WTC11 (cell line): ENCODE measurements at regions not wholly inside any gene's neighbourhood (a gene's known extent, or its start where the extent isn't known, plus 50 kb on each side); places are given as distances from the start of the nearest gene placed in this dataset.

Source experiments
- ATAC-seq: fragments of 200-7000 bp; cut with Tn5 transposase; 2 replicates; pipeline ENCODE4 v1.10.0; 2021; ENCODE audit warnings: mild to moderate bottlenecking, moderate library complexity
- CTCF ChIA-PET: fragments of 300-600 bp; sonication (Branson Sonifier 250); formaldehyde crosslinking; loops from one replicate; lab custom pipeline; 2021; ENCODE audit warnings: antibody characterized with exemption; lab: Charles Lee
- POLR2A ChIA-PET: fragments of 350-600 bp; sonication (Branson Sonifier 250); formaldehyde crosslinking; loops from one replicate; lab custom pipeline; 2021; ENCODE audit warnings: antibody characterized with exemption; lab: Charles Lee
- DNase-seq: peaks from one replicate; pipeline ENCODE4 v3.0.0; 2021; ENCODE audit warnings: low spot score
- H3K27ac Mint-ChIP-seq: 2 replicates; pipeline ENCODE4 v1.8.0; 2021; ENCODE audit warnings: mixed read lengths
- H3K27me3 Mint-ChIP-seq: 2 replicates; pipeline ENCODE4 v1.8.0; 2021; ENCODE audit warnings: low read depth, mild to moderate bottlenecking, moderate library complexity, mixed read lengths
- H3K36me3 Mint-ChIP-seq: 2 replicates; pipeline ENCODE4 v1.8.0; 2021; ENCODE audit warnings: mixed read lengths
- H3K4me1 Mint-ChIP-seq: 2 replicates; pipeline ENCODE4 v1.8.0; 2022; ENCODE audit warnings: mixed read lengths
- H3K4me3 Mint-ChIP-seq: 2 replicates; pipeline ENCODE4 v1.8.0; 2021; ENCODE audit warnings: mild to moderate bottlenecking, moderate library complexity, mixed read lengths
- H3K9me3 Mint-ChIP-seq: 2 replicates; pipeline ENCODE4 v1.8.0; 2021; ENCODE audit warnings: mixed read lengths
- AFF4 ChIP-seq: sonication (generic); formaldehyde crosslinking; IDR thresholded peaks from 2 replicates; pipeline ENCODE4 v1.8.1; 2023; ENCODE audit warnings: mild to moderate bottlenecking, missing genetic modification reagents, borderline replicate concordance
- ATF3 ChIP-seq: sonication (generic); formaldehyde crosslinking; conservative IDR thresholded peaks from 2 replicates; pipeline ENCODE4 v1.8.1; 2022; ENCODE audit warnings: mild to moderate bottlenecking, missing genetic modification reagents
- E2F1 ChIP-seq: sonication (generic); formaldehyde crosslinking; IDR thresholded peaks from 2 replicates; pipeline ENCODE4 v1.8.0; 2022; ENCODE audit warnings: mild to moderate bottlenecking, missing genetic modification reagents
- ERG ChIP-seq: fragments of 250-450 bp; sonication (Bioruptor Pico); IDR thresholded peaks from 2 replicates; pipeline ENCODE4 v1.8.0; 2021; ENCODE audit warnings: mild to moderate bottlenecking
- ETV6 ChIP-seq: sonication (generic); formaldehyde crosslinking; IDR thresholded peaks from 2 replicates; pipeline ENCODE4 v1.8.1; 2022; ENCODE audit warnings: mild to moderate bottlenecking, missing genetic modification reagents
- IRF1 ChIP-seq: sonication (generic); formaldehyde crosslinking; IDR thresholded peaks from 2 replicates; pipeline ENCODE4 v1.8.0; 2023; ENCODE audit warnings: missing genetic modification reagents
- MYBL2 ChIP-seq: sonication (generic); formaldehyde crosslinking; IDR thresholded peaks from 2 replicates; pipeline ENCODE4 v1.8.1; 2023; ENCODE audit warnings: mild to moderate bottlenecking, moderate library complexity, missing genetic modification reagents
- NFE2L1 ChIP-seq: sonication (generic); formaldehyde crosslinking; IDR thresholded peaks from 2 replicates; pipeline ENCODE4 v1.8.1; 2023; ENCODE audit warnings: missing genetic modification reagents
- OVOL2 ChIP-seq: fragments of 250-450 bp; sonication (Bioruptor Pico); IDR thresholded peaks from 2 replicates; pipeline ENCODE4 v1.9.0; 2021; ENCODE audit warnings: mild to moderate bottlenecking, borderline replicate concordance
- PRRX2 ChIP-seq: fragments of 250-450 bp; sonication (Bioruptor Pico); IDR thresholded peaks from 2 replicates; pipeline ENCODE4 v1.8.0; 2021; ENCODE audit warnings: mild to moderate bottlenecking
- TCF7 ChIP-seq: sonication (generic); formaldehyde crosslinking; IDR thresholded peaks from 2 replicates; pipeline ENCODE4 v1.8.0; 2022; ENCODE audit warnings: mild to moderate bottlenecking, low read depth, missing genetic modification reagents, moderate library complexity
- TEAD4 ChIP-seq: sonication (generic); formaldehyde crosslinking; IDR thresholded peaks from 2 replicates; pipeline ENCODE4 v1.8.0; 2022; ENCODE audit warnings: mild to moderate bottlenecking, missing genetic modification reagents
- USF1 ChIP-seq: sonication (generic); formaldehyde crosslinking; IDR thresholded peaks from 2 replicates; pipeline ENCODE4 v1.8.0; 2022; ENCODE audit warnings: mild to moderate bottlenecking, missing genetic modification reagents
- USF2 ChIP-seq: sonication (generic); formaldehyde crosslinking; IDR thresholded peaks from 2 replicates; pipeline ENCODE4 v1.8.1; 2023; ENCODE audit warnings: mild to moderate bottlenecking, missing genetic modification reagents, moderate library complexity
- ZNF317 ChIP-seq: sonication (generic); formaldehyde crosslinking; IDR thresholded peaks from 2 replicates; pipeline ENCODE4 v1.8.1; 2023; ENCODE audit warnings: low read depth, mild to moderate bottlenecking, moderate library complexity, missing genetic modification reagents, borderline replicate concordance
- ZSCAN18 ChIP-seq: fragments of 250-450 bp; sonication (Bioruptor Pico); IDR thresholded peaks from 2 replicates; pipeline ENCODE4 v2.1.2; 2022; ENCODE audit warnings: mild to moderate bottlenecking, moderate library complexity

- POLR2A ChIA-PET, result no interaction called here
- H3K27me3 Mint-ChIP-seq, result peaks cover 4% of the 10 kb centered on the region; the same call in 1 of the 2 replicates
- H3K36me3 Mint-ChIP-seq, result no peaks in the 10 kb centered on the region
- no peak overlapping the region for H3K4me3 Mint-ChIP-seq
- H3K4me1 Mint-ChIP-seq, result peaks cover 6% of the 10 kb centered on the region
- DNase-seq (no peak), ATAC-seq (no peak)
- CTCF ChIA-PET, result no interaction called here
- no peak overlapping the region for H3K27ac Mint-ChIP-seq
- TF ChIP-seq ZSCAN18 (CRISPR knock-in tag) (no peak), ZNF317 (no peak), MYBL2 (CRISPR knock-in tag) (no peak), USF2 (CRISPR knock-in tag) (no peak), OVOL2 (CRISPR knock-in tag) (no peak), IRF1 (CRISPR knock-in tag) (no peak), TCF7 (no peak), ERG (CRISPR knock-in tag) (no peak), E2F1 (CRISPR knock-in tag) (no peak), USF1 (CRISPR knock-in tag) (no peak), NFE2L1 (CRISPR knock-in tag) (no peak), PRRX2 (CRISPR knock-in tag) (no peak), ETV6 (CRISPR knock-in tag) (no peak), TEAD4 (CRISPR knock-in tag) (no peak), AFF4 (CRISPR knock-in tag) (no peak), ATF3 (CRISPR knock-in tag) (no peak)
- H3K9me3 Mint-ChIP-seq, result no peaks in the 10 kb centered on the region
Measured at GRCh38 chr6:153623496-153623895, 415.5 kb upstream of the OPRM1 start.
